Keratinocyte (primary cell): ENCODE measurements at regions not wholly inside any gene's neighbourhood (a gene's known extent, or its start where the extent isn't known, plus 50 kb on each side); places are given as distances from the start of the nearest gene placed in this dataset.

Experiments
- DNase-seq: peaks from one replicate; pipeline ENCODE4 v3.0.0-alpha.2; 2011; ENCODE audit warnings: low read depth, missing footprints, low spot score
- FAIRE-seq: peaks from 2 replicates; lab custom pipeline; 2011; peaks lifted over from hg19 to GRCh38; lab: Jason Lieb, UNC
- H2AFZ ChIP-seq: 2 replicates; pipeline ENCODE4 v1.6.0; 2012; ENCODE audit warnings: low read length, control low read depth, inconsistent platforms; ENCODE audit not compliant: control insufficient read depth
- H3K27ac ChIP-seq: 2 replicates; pipeline ENCODE4 v1.5.1; 2011; ENCODE audit warnings: low read length; ENCODE audit not compliant: control insufficient read depth, insufficient read depth
- H3K27me3 ChIP-seq: 3 replicates; pipeline ENCODE4 v1.6.0; 2011; ENCODE audit warnings: low read length; ENCODE audit not compliant: control insufficient read depth, insufficient read depth; ENCODE audit errors: extremely low read depth
- H3K36me3 ChIP-seq, 2 experiments: 2 replicates in 1 of 2; 3 replicates in 1 of 2; pipeline ENCODE4 v1.5.1; 2011; ENCODE audit warnings: low read length in 2 of 2, mild to moderate bottlenecking in 1 of 2; ENCODE audit not compliant: control insufficient read depth in 2 of 2, insufficient read depth in 2 of 2; ENCODE audit errors: extremely low read depth in 1 of 2
- H3K4me1 ChIP-seq: 3 replicates; pipeline ENCODE4 v1.5.1; 2011; ENCODE audit warnings: low read length; ENCODE audit not compliant: control insufficient read depth, insufficient read depth; ENCODE audit errors: extremely low read depth
- H3K4me2 ChIP-seq: 3 replicates; pipeline ENCODE4 v1.6.0; 2011; ENCODE audit warnings: low read depth, low read length; ENCODE audit not compliant: control insufficient read depth, insufficient read depth; ENCODE audit errors: extremely low read depth
- H3K4me3 ChIP-seq, 3 experiments: fragments of 200-600 bp in 1 of 3; sonication (generic) in 1 of 3; 2 replicates in 2 of 3; 3 replicates in 1 of 3; pipeline ENCODE4 v1.5.1; 2011 to 2016; ENCODE audit warnings: low read length in 3 of 3, mild to moderate bottlenecking in 3 of 3, control low read depth in 2 of 3, inconsistent platforms in 1 of 3, low read depth in 1 of 3, mixed read lengths in 1 of 3, mixed run types in 1 of 3, moderate library complexity in 1 of 3; ENCODE audit not compliant: control insufficient read depth in 2 of 3, insufficient read depth in 2 of 3; ENCODE audit errors: extremely low read depth in 1 of 3
- H3K79me2 ChIP-seq: 2 replicates; pipeline ENCODE4 v1.6.0; 2012; ENCODE audit warnings: low read length; ENCODE audit not compliant: control insufficient read depth, insufficient read depth
- H3K9ac ChIP-seq: 3 replicates; pipeline ENCODE4 v1.6.0; 2011; ENCODE audit warnings: low read length; ENCODE audit not compliant: control insufficient read depth, insufficient read depth; ENCODE audit errors: extremely low read depth
- H3K9me1 ChIP-seq: 3 replicates; pipeline ENCODE4 v1.6.0; 2011; ENCODE audit warnings: low read length; ENCODE audit not compliant: control insufficient read depth, insufficient read depth; ENCODE audit errors: extremely low read depth
- H3K9me3 ChIP-seq: 2 replicates; pipeline ENCODE4 v1.5.1; 2012; ENCODE audit warnings: low read depth, low read length; ENCODE audit not compliant: control insufficient read depth
- H4K20me1 ChIP-seq: 3 replicates; pipeline ENCODE4 v1.6.0; 2011; ENCODE audit warnings: low read length; ENCODE audit not compliant: control insufficient read depth, insufficient read depth; ENCODE audit errors: extremely low read depth
- CTCF ChIP-seq, 3 experiments: IDR thresholded peaks in 1 of 3; conservative IDR thresholded peaks in 1 of 3; optimal IDR thresholded peaks in 1 of 3; 2 replicates in 2 of 3; 3 replicates in 1 of 3; pipeline versions ENCODE3 to v1.5.1; 2011; ENCODE audit warnings: low read length in 3 of 3, mild to moderate bottlenecking in 3 of 3, moderate library complexity in 2 of 3, control low read depth in 1 of 3, inconsistent platforms in 1 of 3; ENCODE audit not compliant: insufficient read depth in 2 of 3; ENCODE audit errors: extremely low read depth in 1 of 3
- EZH2 ChIP-seq: IDR thresholded peaks from one replicate; pipeline ENCODE4 v1.6.1; 2012; ENCODE audit warnings: inconsistent platforms, mild to moderate bottlenecking, low read length, moderate library complexity
- dilution Hi-C: fragments of 300-500 bp; cut with MboI; formaldehyde crosslinking; loops from one replicate; pipeline ENCODE4 v1.7.0; 2020; ENCODE audit warnings: low sequenced_read_pairs; ENCODE audit not compliant: extremely low pct_ligation_motif_present

GRCh38 chr3:96319166-96319565 is 495.2 kb upstream of the EPHA6 start:
- DNase-seq (no peak), FAIRE-seq (no peak)
- Histone ChIP-seq H3K79me2 (no peaks in the 10 kb centered on the region), H3K9ac (no peak overlapping the region), H4K20me1 (no peaks in the 10 kb centered on the region), H3K4me2 (no peak overlapping the region), H3K9me1 (no peaks in the 10 kb centered on the region), H3K27me3 (no peaks in the 10 kb centered on the region), H3K36me3 (no peaks in the 10 kb centered on the region), H3K27ac (no peak overlapping the region), H3K4me3 (no peak overlapping the region), H3K4me1 (no peaks in the 10 kb centered on the region), H3K9me3 (no peaks in the 10 kb centered on the region), H2AFZ (no peak overlapping the region)
- dilution Hi-C loops, result no loop called here
- no peak for TF ChIP-seq EZH2
- no peak for TF ChIP-seq CTCF (optimal IDR thresholded peaks at IDR 0.05 in 1 of 3, IDR thresholded peaks at IDR 0.05 in 1 of 3, conservative IDR thresholded peaks at IDR 0.05 in 1 of 3; ENCODE audit: extremely low read depth in 1 of 3, insufficient read depth in 2 of 3, low read length in 3 of 3)

- H3K79me2 ChIP-seq, result no peaks in the 10 kb centered on the region
- DNase-seq (no peak), FAIRE-seq (no peak)
- no peaks in the 10 kb centered on the region for H3K4me1 ChIP-seq
- H3K36me3 ChIP-seq, result no peaks in the 10 kb centered on the region
- no peaks in the 10 kb centered on the region for H3K27me3 ChIP-seq
- H2AFZ ChIP-seq, result no peak overlapping the region
- H3K4me2 ChIP-seq, result no peak overlapping the region
- H4K20me1 ChIP-seq, result no peaks in the 10 kb centered on the region
- no peaks in the 10 kb centered on the region for H3K9me1 ChIP-seq
- no peak overlapping the region for H3K27ac ChIP-seq
- no peak for TF ChIP-seq CTCF (optimal IDR thresholded peaks at IDR 0.05 in 1 of 3, IDR thresholded peaks at IDR 0.05 in 1 of 3, conservative IDR thresholded peaks at IDR 0.05 in 1 of 3; ENCODE audit: extremely low read depth in 1 of 3, insufficient read depth in 2 of 3, low read length in 3 of 3)
- TF ChIP-seq EZH2, result no peak
- no peak overlapping the region for H3K4me3 ChIP-seq
- H3K9me3 ChIP-seq, result no peaks in the 10 kb centered on the region
- dilution Hi-C loops, result no loop called here
- no peak overlapping the region for H3K9ac ChIP-seq
Observed at GRCh38 chr3:96324087-96324486, 490.3 kb upstream of the EPHA6 start.
